Right lobe of liver (tissue), 4 donors: ENCODE measurements at regions not wholly inside any gene's neighbourhood (a gene's known extent, or its start where the extent isn't known, plus 50 kb on each side); places are given as distances from the start of the nearest gene placed in this dataset.

Source experiments
- CTCF ChIP-seq, 4 donors: fragments of 200-600 bp in 3 of 4; fragments of 450-650 bp in 1 of 4; IDR thresholded peaks; one replicate each; pipeline versions ENCODE4 v1.5.1 to v1.8.0; 2016 to 2022; ENCODE audit warnings: antibody characterized with exemption in 4 of 4, mild to moderate bottlenecking in 2 of 4
- POLR2A ChIP-seq: fragments of 450-650 bp; IDR thresholded peaks from one replicate; pipeline ENCODE4 v1.6.1; 2017; ENCODE audit warnings: antibody characterized with exemption, mild to moderate bottlenecking
- donor health status: DM: no; HTN: no; CAD: no.
- donor health status: DM: no; HTN: no; CAD: no.
- donor health status: DM: no; HTN: yes; CAD: no.

- TF ChIP-seq CTCF (IDR thresholded peaks at IDR 0.05) (no peak), POLR2A (no peak)
Measured at GRCh38 chr22:34886391-34886790, 179.6 kb upstream of the ISX start.
